Right lobe of liver (tissue), 4 donors: ENCODE measurements at regions not wholly inside any gene's neighbourhood (a gene's known extent, or its start where the extent isn't known, plus 50 kb on each side); places are given as distances from the start of the nearest gene placed in this dataset.

Source experiments
- POLR2A ChIP-seq: fragments of 450-650 bp; IDR thresholded peaks from one replicate; pipeline ENCODE4 v1.6.1; 2017; ENCODE audit warnings: antibody characterized with exemption, mild to moderate bottlenecking
- TF ChIP-seq, protein P1 (sequence below), 4 donors: fragments of 200-600 bp in 3 of 4; fragments of 450-650 bp in 1 of 4; IDR thresholded peaks; one replicate each; pipeline versions ENCODE4 v1.5.1 to v1.8.0; 2016 to 2022; ENCODE audit warnings: antibody characterized with exemption in 4 of 4, mild to moderate bottlenecking in 2 of 4
- donor health status: DM: no; HTN: no; CAD: no.
- donor health status: DM: no; HTN: no; CAD: no.
- donor health status: DM: no; HTN: yes; CAD: no.

DNA sequence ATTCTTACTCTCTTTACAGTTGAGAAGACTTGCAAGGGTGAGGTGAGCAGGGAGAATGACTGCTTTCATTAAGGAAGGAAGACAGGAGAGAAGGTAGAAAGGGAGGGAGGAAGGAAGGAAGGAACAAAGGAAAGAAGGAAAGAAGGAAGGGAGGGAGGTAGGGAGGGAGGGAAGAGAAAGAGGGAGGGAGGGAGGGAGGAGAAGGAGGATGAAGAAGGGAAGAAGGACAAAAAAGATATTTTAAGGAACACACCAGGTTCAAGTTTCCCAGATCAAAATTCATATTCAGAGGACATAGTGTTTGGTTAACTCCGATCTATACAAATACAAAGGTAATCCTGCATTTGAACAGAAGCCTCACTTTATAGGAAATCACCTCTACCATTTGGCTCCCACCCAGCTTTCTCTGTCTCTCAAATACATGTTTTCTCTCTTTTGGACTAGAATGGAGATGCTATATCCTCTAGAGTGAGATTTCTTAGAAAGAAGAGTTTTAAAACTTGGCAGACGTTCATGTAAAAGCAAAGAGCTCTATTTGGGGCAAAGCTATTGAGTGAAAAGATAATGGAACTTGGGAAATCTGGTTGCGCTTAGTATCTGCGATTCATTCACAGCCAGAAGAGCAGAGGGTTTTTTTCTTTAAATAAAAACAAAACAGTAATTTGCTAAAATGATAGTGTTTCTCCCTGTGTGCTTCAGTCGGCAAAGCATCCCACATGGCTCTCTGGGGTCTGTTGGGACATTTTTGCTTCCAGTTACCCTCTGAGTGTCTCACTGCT, 261.9 kb upstream of the LYZL1 start:
- TF ChIP-seq, protein P1, sequence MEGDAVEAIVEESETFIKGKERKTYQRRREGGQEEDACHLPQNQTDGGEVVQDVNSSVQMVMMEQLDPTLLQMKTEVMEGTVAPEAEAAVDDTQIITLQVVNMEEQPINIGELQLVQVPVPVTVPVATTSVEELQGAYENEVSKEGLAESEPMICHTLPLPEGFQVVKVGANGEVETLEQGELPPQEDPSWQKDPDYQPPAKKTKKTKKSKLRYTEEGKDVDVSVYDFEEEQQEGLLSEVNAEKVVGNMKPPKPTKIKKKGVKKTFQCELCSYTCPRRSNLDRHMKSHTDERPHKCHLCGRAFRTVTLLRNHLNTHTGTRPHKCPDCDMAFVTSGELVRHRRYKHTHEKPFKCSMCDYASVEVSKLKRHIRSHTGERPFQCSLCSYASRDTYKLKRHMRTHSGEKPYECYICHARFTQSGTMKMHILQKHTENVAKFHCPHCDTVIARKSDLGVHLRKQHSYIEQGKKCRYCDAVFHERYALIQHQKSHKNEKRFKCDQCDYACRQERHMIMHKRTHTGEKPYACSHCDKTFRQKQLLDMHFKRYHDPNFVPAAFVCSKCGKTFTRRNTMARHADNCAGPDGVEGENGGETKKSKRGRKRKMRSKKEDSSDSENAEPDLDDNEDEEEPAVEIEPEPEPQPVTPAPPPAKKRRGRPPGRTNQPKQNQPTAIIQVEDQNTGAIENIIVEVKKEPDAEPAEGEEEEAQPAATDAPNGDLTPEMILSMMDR (IDR thresholded peaks at IDR 0.05), result no peak
- TF ChIP-seq POLR2A, result no peak
